Hematopoietic multipotent progenitor cell treated with erythropoietin and hydrocortisone succinate and interleukin-3 and kit ligand, for 6 days (in vitro differentiated cells): ENCODE measurements at regions not wholly inside any gene's neighbourhood (a gene's known extent, or its start where the extent isn't known, plus 50 kb on each side); places are given as distances from the start of the nearest gene placed in this dataset.

ENCODE experiments used
- DNase-seq: peaks from one replicate; pipeline ENCODE4 v3.0.0-alpha.2; 2015

DNA sequence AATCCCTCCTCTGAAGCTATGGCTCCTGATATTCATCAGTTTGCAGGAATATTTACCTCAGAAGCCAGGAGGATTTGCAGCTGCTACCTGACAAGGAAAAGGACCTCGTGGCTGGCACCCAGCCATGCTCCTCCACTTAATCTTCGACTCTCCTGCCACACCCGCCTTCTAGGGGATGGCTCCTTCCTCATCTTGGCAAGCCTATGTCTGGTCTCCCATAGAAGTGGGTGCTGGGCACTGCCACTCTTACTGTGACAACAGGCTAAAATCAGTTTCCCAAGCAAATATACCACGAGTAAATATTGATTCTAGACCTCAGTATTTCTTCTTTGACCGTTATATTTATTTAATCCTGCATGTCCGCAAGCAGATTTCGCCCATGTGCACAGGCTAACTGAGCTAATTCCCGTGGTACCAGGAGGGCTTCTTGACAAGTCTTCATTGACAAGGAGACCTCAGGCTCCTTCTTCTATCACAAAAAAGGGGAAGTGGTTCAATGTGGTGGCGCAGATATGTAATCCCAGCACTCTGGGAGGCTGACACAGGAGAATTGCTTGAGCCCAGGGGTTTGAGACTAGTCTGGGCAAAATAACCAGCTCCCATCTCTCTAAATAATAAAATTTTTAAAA is 52.6 kb upstream of the DCTD start:
- peak; percentile 87 for DNase-seq

DNA sequence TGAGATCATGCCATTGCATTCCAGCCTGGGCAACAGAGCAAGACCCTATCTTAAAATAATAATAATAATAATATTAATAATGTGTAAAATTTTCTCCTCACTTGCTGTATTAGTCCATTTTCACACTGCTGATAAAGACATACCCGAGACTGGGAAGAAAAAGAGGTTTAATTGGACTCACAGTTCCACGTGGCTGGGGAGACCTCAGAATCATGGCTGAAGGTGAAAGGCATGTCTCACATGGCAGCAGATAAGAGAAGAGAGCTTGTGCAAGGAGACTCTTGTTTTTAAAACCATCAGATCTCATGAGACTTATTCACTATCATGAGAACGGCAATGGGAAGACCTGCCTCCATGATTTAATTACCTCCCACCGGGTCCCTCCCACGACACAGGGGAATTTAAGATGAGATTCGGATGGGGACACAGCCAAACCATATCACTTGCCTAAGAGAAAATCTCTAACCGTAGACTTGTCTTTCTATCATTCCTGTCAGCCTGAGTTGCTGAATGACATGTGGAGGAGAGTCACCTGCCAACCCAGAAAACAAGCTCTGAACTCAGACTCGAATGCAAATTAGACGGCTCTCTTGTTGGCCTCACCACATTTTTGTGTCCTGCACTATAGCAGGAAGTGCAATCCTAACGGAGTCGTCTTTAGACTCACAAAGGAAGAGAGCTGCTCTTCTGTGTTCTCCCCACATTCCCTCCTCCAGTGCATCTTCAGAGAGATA is 51.9 kb upstream of the DCTD start:
- DNase-seq = no peak

DNA sequence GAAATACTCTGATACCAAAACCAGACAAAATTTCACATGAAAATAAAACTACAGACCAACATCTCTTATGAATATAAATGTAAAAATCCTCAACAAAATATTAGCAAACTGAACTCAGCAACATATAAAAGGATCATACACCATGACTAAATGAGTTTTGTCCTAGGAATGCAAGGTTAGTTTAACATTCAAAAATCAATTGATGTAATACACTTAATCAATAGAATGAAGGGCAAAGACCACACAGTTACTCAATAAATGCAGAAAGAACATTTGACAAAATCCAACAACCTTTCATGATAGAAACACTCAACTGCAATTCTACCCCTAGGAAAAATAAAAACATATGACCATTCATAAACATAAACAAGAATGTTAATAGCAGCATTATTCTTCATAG is 50.2 kb upstream of the DCTD start:
- DNase-seq = no peak
